Stimulated activated CD4-positive, alpha-beta T cell treated with anti-CD3 and anti-CD28 coated beads, Interleukin-1b, Interleukin-23, amount 100 ng/mL, for 4 hours (primary cell): ENCODE measurements at regions not wholly inside any gene's neighbourhood (a gene's known extent, or its start where the extent isn't known, plus 50 kb on each side); places are given as distances from the start of the nearest gene placed in this dataset.

Experiments used
- DNase-seq, 2 donors: peaks; one replicate each; pipeline ENCODE4 v3.0.0-alpha.2; 2020; ENCODE audit warnings: low read depth in 2 of 2

- DNase-seq, result peak; percentile 39 to 60
These were observed 300.1 kb upstream of the TRIB2 start for GRCh38 chr2:12416600-12416999.

DNA sequence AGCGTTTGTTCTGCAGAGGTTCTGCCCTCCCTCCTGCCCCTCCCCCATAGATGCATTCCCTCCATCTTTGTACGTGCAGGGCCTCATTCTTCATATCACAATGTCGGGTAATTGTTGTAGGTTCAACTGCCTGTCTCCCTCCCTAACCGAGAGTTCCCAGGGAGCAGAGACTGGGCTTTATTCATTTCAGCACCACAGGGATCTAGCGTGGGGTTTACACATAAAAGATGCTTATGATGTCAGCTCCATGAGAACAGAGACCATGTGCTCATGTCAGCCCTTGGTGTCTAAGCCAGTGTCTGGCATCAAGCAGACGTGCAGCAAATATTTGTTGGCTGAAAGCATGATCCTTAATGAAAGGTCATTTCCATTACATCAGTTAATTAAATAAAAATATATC lies 298.9 kb upstream of the TRIB2 start:
- DNase-seq, result no peak

DNA sequence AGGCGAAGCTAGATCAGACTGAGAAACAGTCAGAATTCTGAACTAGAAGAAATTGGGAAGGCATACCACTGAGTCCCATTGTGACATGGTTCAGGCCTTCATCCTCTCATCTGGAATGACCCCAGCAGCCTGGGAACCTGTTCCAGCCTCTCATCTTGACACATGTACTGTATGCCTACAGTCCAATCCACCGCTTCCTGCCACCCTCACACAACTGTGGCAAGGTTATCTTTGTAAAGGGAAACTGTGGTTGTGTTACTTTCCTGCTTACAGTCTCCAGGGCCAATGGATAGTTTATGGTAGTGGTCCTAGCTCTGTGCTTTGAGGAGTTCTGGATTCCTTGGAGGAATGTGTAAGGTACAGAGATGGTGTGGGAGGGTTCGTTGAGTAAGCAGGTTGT lies 296.9 kb upstream of the TRIB2 start:
- no peak for DNase-seq

DNA sequence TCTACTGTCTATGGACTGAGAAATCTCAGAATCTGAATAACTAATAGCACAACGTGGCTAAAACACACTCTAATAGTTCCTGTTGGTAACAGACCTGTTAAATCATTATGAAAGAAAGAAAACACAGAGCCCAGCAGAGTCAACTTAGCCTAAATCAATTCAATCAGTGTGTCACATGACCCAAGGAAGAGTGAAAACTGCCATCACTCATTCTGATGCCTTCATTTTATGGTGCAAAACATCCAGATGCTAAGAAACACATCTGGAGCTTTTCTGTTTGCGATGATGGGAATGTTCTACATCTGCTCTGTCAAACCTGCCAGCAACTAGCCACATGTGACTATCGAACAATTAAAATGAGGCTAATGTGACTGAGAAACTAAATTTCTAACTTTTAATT lies 295.7 kb upstream of the TRIB2 start:
- DNase-seq, result no peak

GRCh38 chr2:12424219-12424618 lies 292.5 kb upstream of the TRIB2 start:
- DNase-seq, result no peak

GRCh38 chr2:12424809-12425208 lies 291.9 kb upstream of the TRIB2 start:
- no peak for DNase-seq

DNA sequence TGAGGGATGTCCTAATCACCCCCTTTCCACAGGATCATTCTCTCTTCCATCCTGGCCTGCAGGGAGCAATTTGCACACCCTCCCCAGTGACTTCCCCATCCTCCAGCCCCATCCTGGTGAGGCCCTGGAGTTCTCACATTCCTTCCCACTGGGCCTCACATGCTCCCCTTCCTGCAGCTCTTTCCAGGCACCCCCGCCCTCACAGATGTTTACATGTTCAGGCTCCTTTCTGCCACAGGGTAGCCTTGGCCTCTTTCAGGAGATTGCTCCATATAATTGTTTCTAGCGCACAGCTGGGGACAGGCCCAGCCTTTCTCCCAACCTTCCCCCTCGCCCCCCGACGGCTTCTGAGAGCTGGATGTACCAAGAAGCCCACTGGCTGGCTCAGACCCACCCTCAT lies 288.4 kb upstream of the TRIB2 start:
- no peak for DNase-seq

- DNase-seq, result no peak
These were observed 287.9 kb upstream of the TRIB2 start for GRCh38 chr2:12428786-12429185.

DNA sequence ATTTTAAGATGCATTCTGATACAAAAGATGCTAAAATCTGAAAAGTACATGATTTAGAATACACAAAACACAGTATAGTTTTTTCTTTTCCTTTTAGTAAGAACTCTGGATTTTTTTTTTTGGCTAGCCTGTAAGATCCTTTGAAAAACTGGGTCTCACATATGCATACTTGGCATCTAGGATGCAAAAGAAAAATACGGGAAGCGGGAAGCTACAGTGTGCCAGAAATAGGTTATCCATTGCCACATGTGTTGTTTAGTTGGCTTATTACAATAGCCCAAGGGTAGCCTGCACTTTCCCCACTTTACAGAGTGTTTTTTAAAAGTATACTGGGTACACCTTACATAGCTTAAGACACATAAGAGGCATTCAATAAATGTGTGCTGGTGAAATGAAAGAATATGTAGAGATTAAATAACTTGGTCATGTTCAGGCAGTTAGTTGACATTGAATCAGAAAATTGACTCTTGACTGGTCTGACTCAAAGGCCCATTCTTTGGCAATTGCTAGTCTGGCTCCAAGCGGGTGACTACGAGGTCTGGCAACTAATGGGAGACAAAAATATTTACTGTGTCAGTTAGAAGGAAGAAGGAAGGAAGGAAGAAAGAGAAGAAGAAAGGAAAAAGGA lies 286.8 kb upstream of the TRIB2 start:
- DNase-seq, result no peak

- DNase-seq, result peak in 1 of 2 donors; percentile 16
These were observed 286.2 kb upstream of the TRIB2 start for GRCh38 chr2:12430407-12431133.

- DNase-seq, result no peak
These were observed 283.6 kb upstream of the TRIB2 start for GRCh38 chr2:12432985-12433625.

GRCh38 chr2:12433626-12433990 lies 283.1 kb upstream of the TRIB2 start:
- no peak for DNase-seq

GRCh38 chr2:12434630-12435098 lies 282.1 kb upstream of the TRIB2 start:
- DNase-seq, result no peak

DNA sequence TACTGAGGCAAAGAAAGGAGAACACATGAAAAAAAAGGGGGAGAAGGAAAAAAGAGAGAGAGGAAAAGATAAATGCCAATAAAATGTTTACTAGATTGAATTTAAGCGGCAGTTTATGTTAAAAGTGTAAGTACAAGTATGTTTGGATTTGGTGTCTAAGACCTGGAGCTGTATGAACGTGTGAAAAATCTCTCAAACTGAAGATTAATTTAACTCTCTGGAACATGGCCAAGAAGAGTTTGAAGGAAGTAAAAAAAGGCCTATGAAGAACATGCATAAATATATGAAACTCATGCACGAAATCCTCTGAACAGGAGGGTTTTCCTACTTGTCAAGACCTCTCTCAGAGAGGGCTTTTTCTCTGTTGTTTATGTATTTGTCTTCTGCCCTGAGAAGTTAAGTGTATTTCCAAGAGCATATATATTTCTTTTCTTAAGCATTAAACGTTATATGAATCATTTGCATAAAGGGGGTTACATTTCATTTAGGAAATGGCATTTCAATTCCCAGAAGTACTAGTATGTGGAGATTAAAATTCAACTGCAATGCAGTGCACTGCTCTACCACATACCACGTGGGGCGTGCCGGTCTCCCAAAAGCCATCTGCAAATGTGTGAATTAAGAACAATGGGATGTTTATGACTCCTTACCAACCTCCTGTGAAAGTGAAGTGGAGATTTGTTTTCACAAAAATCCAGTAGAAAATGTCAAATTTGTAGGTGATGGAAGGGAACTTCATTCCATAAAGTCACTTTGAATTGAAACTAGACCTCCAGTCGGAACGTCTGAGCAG lies 281.1 kb upstream of the TRIB2 start:
- DNase-seq, result no peak

DNA sequence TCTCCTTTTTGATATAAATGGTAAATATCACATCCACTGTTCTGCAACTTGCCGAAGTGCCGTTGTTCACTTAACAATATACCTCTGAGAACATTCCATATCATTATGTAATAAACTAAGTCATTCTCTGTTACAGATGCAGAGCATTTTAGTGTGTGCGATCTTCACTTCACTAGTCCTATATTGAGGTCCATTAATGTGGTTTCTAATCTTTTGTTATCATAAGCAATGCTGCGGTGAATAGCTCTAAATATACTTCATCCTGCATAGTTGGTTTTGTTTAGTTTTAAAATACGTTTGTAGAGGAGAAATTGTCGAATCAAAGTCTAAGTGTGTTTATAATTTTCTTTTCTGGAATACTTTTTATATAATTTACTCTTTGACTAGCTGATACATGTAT lies 280.3 kb upstream of the TRIB2 start:
- DNase-seq, result no peak

- DNase-seq, result no peak
These were observed 279.7 kb upstream of the TRIB2 start for GRCh38 chr2:12436935-12437561.

- DNase-seq, result no peak
These were observed 276.0 kb upstream of the TRIB2 start for GRCh38 chr2:12440731-12441130.

GRCh38 chr2:12441750-12442475 lies 274.8 kb upstream of the TRIB2 start:
- DNase-seq, result no peak

- DNase-seq, result no peak
These were observed 274.3 kb upstream of the TRIB2 start for GRCh38 chr2:12442476-12442847.

DNA sequence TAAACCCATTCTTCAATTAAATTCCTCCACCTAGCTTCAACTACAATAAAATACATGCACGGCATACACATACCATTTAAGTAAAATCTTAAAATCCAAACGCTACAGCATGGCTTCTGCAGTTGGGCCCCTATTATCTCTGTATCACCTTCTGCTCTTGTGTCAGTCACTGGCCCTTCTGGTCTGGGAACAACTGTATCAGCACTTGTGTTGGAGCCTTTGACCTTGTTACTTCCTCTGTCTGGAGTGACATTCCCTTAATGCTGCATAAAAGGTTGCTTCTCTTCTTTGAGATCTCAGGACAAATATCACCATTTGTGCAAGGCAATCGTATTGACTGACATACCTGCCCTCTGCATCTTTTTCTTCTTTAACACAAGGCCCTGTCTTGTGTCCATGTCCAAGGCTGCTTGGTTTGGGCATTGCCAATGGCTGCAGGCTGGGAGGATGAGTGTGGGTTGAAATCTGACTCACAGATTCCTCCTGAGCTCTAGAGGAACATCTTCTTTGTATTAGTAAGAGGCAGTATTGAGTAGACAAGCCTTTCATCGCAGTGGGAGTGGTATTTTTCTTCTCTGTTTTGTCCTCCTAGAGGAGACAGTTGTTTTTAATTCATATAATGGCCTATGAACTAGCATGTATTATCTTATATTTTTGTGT lies 267.8 kb upstream of the TRIB2 start:
- DNase-seq, result no peak

- DNase-seq, result no peak
These were observed 265.0 kb upstream of the TRIB2 start for GRCh38 chr2:12451726-12452125.
